ENCODE measurements at regions not wholly inside any gene's neighbourhood (a gene's known extent, or its start where the extent isn't known, plus 50 kb on each side); places are given as distances from the start of the nearest gene placed in this dataset.
"Not testable (repeated sequence)": the region's sequence is repeated elsewhere in the genome, so short reads cannot be mapped to it uniquely, and the experiment has no call there.

GRCh38 chr18:28313602-28314001 lies 136.7 kb upstream of the CDH2 start:
- DNase-seq (ENCODE audit: low spot score): no peak

GRCh38 chr18:28288784-28289183 lies 111.9 kb upstream of the CDH2 start:
- DNase-seq (ENCODE audit: low spot score): no peak

- no peak for DNase-seq (ENCODE audit: low spot score)
Measured at GRCh38 chr18:28287146-28287545, 110.2 kb upstream of the CDH2 start.

GRCh38 chr18:28284132-28284531 lies 107.2 kb upstream of the CDH2 start:
- DNase-seq (ENCODE audit: low spot score): no peak

GRCh38 chr18:28281400-28281799 lies 104.5 kb upstream of the CDH2 start:
- no peak for DNase-seq (ENCODE audit: low spot score)

- DNase-seq (ENCODE audit: low spot score): no peak
Measured at GRCh38 chr18:28269750-28270149, 92.8 kb upstream of the CDH2 start.

GRCh38 chr18:28267878-28268625 lies 91.1 kb upstream of the CDH2 start:
- DNase-seq (ENCODE audit: low spot score): no peak

- DNase-seq (ENCODE audit: low spot score): no peak
Measured at GRCh38 chr18:28267276-28267675, 90.3 kb upstream of the CDH2 start.

- DNase-seq (ENCODE audit: low spot score): no peak
Measured at GRCh38 chr18:28256166-28256565, 79.2 kb upstream of the CDH2 start.

- DNase-seq (ENCODE audit: low spot score): no peak
Measured at GRCh38 chr18:28248653-28249052, 71.7 kb upstream of the CDH2 start.

- DNase-seq (ENCODE audit: low spot score): not testable (repeated sequence)
Measured at GRCh38 chr18:28240626-28241025, 63.7 kb upstream of the CDH2 start.

- DNase-seq (ENCODE audit: low spot score): no peak
Measured at GRCh38 chr18:28236487-28236886, 59.6 kb upstream of the CDH2 start.
